ENCODE measurements at regions not wholly inside any gene's neighbourhood (a gene's known extent, or its start where the extent isn't known, plus 50 kb on each side); places are given as distances from the start of the nearest gene placed in this dataset.

DNA sequence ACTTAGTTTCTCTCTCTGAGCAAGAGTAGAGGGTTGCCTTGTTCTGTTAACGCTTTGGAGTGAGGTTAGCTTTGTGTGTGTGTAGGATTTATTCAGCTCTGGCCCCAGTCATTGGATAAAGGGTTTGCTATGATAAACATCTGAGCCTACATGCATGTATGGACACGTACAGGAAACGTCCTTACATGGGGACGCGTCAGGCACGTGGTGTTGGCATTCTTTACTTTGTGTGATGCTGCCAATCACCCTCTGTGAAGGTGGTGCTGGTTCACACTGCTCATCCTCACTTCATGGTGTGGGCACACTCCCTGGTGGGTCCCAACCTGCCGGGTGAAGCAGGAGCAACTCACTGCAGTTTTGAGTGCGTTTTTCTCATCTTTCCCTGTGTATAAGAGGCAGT lies 53.4 kb upstream of the CD93 start (continued):
- no peak for TF ChIP-seq SIN3A (IDR thresholded peaks at IDR 0.05; ENCODE audit: borderline replicate concordance in 2 of 2, control insufficient read depth in 1 of 2, low read depth in 2 of 2, low read length in 2 of 2)
- TF ChIP-seq RBM22 (IDR thresholded peaks at IDR 0.05; ENCODE audit: low read depth, low read length, poor library complexity, severe bottlenecking), result no peak
- TF ChIP-seq TSC22D4 (tag; IDR thresholded peaks at IDR 0.05), result no peak
- TF ChIP-seq MEF2D (tag; conservative IDR thresholded peaks at IDR 0.05; ENCODE audit: low read depth), result peak; percentile 87

- Histone ChIP-seq H3K9me1 (ENCODE audit: control insufficient read depth, insufficient read depth, low read length) (no peaks in the 10 kb centered on the region), H2AFZ (ENCODE audit: low read depth, low read length) (peak overlapping the region; percentile 95), H3K79me2 (ENCODE audit: control insufficient read depth, insufficient read depth, low read length) (no peaks in the 10 kb centered on the region), H3K4me2 (ENCODE audit: insufficient read depth, low read length) (peak overlapping the region; percentile 22; the same call in 1 of the 2 replicates), H3K4me1 (replicated peaks in 1 of 2; ENCODE audit: control insufficient read depth in 2 of 2, insufficient read depth in 2 of 2, low read length in 2 of 2) (peaks cover 48 to 77% of the 10 kb centered on the region in 2 experiments), H3K9me3 (replicated peaks; ENCODE audit: control insufficient read depth, insufficient read depth, low read depth, low read length) (no peaks in the 10 kb centered on the region), H3K27me3 (ENCODE audit: control insufficient read depth in 2 of 2, insufficient read depth in 2 of 2, low read length in 2 of 2) (no peaks in the 10 kb centered on the region), H3K9ac (ENCODE audit: insufficient read depth in 1 of 2, low read depth in 2 of 2, low read length in 2 of 2) (peak overlapping the region; percentile 39 to 55; a peak in 3 of 4 replicates), H3K4me3 (no peak overlapping the region), H3K27ac (ENCODE audit: extremely low read depth, low read depth, low read length) (peak overlapping the region; percentile 94), H3K36me3 (ENCODE audit: control insufficient read depth, insufficient read depth, low read length) (no peaks in the 10 kb centered on the region), H4K20me1 (replicated peaks; ENCODE audit: control insufficient read depth, insufficient read depth, low read length) (no peaks in the 10 kb centered on the region)
- WGBS (ENCODE audit: insufficient coverage, low coverage, missing lambda C conversion rate), result 40% methylated on average over 3 of the region's 3 CpGs
- no TSS peak for BruUV-seq (replicated peaks)
- ChIA-PET CTCF (ENCODE audit: low intra/inter-chr PET ratio) (no interaction called here), POLR2A (interaction anchor here (1.0 kb wide), 1 partner anchor 17 kb away, joined by 3 read pairs; no protein-coding TSS in a partner anchor)
- no peak for TF ChIP-seq CHAMP1 (IDR thresholded peaks at IDR 0.05)
- TF ChIP-seq DMBX1 (CRISPR knock-in tag; IDR thresholded peaks at IDR 0.05; ENCODE audit: borderline replicate concordance), result peak; percentile 26; the same call in 1 of the 2 replicates
- no peak for FAIRE-seq
- intact Hi-C loops (cut with micrococcal nuclease), result no loop called here
- in situ Hi-C loops (cut with MboI), result no loop called here
- DNase-seq (ENCODE audit: extremely low read depth in 1 of 4, low spot score in 3 of 4), result no peak
- ATAC-seq, result no peak
These were observed 52.6 kb upstream of the CD93 start for GRCh38 chr20:23138682-23139081.
